ENCODE measurements at regions not wholly inside any gene's neighbourhood (a gene's known extent, or its start where the extent isn't known, plus 50 kb on each side); places are given as distances from the start of the nearest gene placed in this dataset.

GRCh38 chr2:40513201-40513600 is 61.3 kb upstream of the SLC8A1 start:
- Histone ChIP-seq H3K27ac (no peak overlapping the region), H3K9me3 (no peaks in the 10 kb centered on the region), H3K4me3 (no peak overlapping the region), H3K36me3 (no peaks in the 10 kb centered on the region), H3K27me3 (no peaks in the 10 kb centered on the region), H3K4me1 (no peaks in the 10 kb centered on the region)
- intact Hi-C loops (cut with DNase I): no loop called here
- WGBS (ENCODE audit: insufficient coverage, low coverage, low lambda C conversion rate, missing lambda C conversion rate): 34% methylated on average over 2 of the region's 2 CpGs
- no peak for TF ChIP-seq CTCF (IDR thresholded peaks at IDR 0.05)
- TF ChIP-seq POLR2A (IDR thresholded peaks at IDR 0.05): no peak
- ATAC-seq (no peak), DNase-seq (no peak)

- no peaks in the 10 kb centered on the region for H3K9me3 ChIP-seq
- DNase-seq (no peak), ATAC-seq (no peak)
- H3K36me3 ChIP-seq: no peaks in the 10 kb centered on the region
- H3K27ac ChIP-seq: no peak overlapping the region
- H3K27me3 ChIP-seq: no peaks in the 10 kb centered on the region
- intact Hi-C loops (cut with DNase I): no loop called here
- TF ChIP-seq CTCF (IDR thresholded peaks at IDR 0.05): no peak
- TF ChIP-seq POLR2A (IDR thresholded peaks at IDR 0.05): no peak
- no peaks in the 10 kb centered on the region for H3K4me1 ChIP-seq
- WGBS (ENCODE audit: insufficient coverage, low coverage, low lambda C conversion rate, missing lambda C conversion rate): 27% methylated on average over 1 of the region's 1 CpG
- H3K4me3 ChIP-seq: no peak overlapping the region
Measured at GRCh38 chr2:40516604-40517003, 64.7 kb upstream of the SLC8A1 start.

GRCh38 chr2:40528564-40528963 is 76.7 kb upstream of the SLC8A1 start:
- H3K4me3 ChIP-seq: no peak overlapping the region
- DNase-seq (no peak), ATAC-seq (no peak)
- no peak overlapping the region for H3K27ac ChIP-seq
- H3K4me1 ChIP-seq: no peaks in the 10 kb centered on the region
- 53% methylated on average over 4 of the region's 4 CpGs for WGBS (ENCODE audit: insufficient coverage, low coverage, low lambda C conversion rate, missing lambda C conversion rate)
- H3K9me3 ChIP-seq: no peaks in the 10 kb centered on the region
- intact Hi-C loops (cut with DNase I): no loop called here
- no peaks in the 10 kb centered on the region for H3K27me3 ChIP-seq
- TF ChIP-seq POLR2A (IDR thresholded peaks at IDR 0.05): no peak
- TF ChIP-seq CTCF (IDR thresholded peaks at IDR 0.05): no peak
- no peaks in the 10 kb centered on the region for H3K36me3 ChIP-seq

- Histone ChIP-seq H3K27me3 (no peaks in the 10 kb centered on the region), H3K9me3 (no peaks in the 10 kb centered on the region), H3K36me3 (no peaks in the 10 kb centered on the region), H3K4me1 (no peaks in the 10 kb centered on the region), H3K27ac (no peak overlapping the region), H3K4me3 (no peak overlapping the region)
- ATAC-seq (no peak), DNase-seq (no peak)
- intact Hi-C loops (cut with DNase I): no loop called here
- TF ChIP-seq CTCF (IDR thresholded peaks at IDR 0.05) (no peak), POLR2A (IDR thresholded peaks at IDR 0.05) (no peak)
Measured at GRCh38 chr2:40531359-40531758, 79.5 kb upstream of the SLC8A1 start.

GRCh38 chr2:40534528-40534927 is 82.6 kb upstream of the SLC8A1 start:
- WGBS (ENCODE audit: insufficient coverage, low coverage, low lambda C conversion rate, missing lambda C conversion rate): 12% methylated on average over 3 of the region's 3 CpGs

More at GRCh38 chr2:40534528-40534927, 82.6 kb upstream of the SLC8A1 start:
- ATAC-seq: no peak
- intact Hi-C loops (cut with DNase I): no loop called here
- Histone ChIP-seq H3K27me3 (no peaks in the 10 kb centered on the region), H3K4me1 (no peaks in the 10 kb centered on the region), H3K27ac (no peak overlapping the region), H3K9me3 (no peaks in the 10 kb centered on the region), H3K36me3 (no peaks in the 10 kb centered on the region), H3K4me3 (no peak overlapping the region)
- no peak for DNase-seq
- TF ChIP-seq CTCF (IDR thresholded peaks at IDR 0.05) (no peak), POLR2A (IDR thresholded peaks at IDR 0.05) (no peak)
